ENCODE measurements at regions not wholly inside any gene's neighbourhood (a gene's known extent, or its start where the extent isn't known, plus 50 kb on each side); places are given as distances from the start of the nearest gene placed in this dataset.

DNA sequence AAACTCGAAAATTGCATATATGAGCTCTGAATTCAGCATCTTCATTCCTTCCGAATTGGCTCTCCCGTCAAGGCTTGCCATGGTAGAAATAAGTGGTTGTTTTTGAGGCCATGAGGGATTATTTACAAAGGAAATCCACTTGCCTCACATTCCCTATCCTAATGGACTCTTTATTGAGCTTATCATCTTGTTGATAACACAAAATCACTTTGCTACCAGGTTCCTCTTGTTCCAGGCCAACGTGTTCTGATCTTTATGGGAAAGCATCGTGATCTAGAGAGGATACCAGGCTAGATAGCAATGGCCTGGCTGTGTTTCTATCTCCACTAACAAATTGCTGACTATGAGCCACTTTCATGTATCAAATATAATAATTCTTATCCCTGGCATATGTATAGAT is 811.7 kb downstream of the TLR4 start:
- TF ChIP-seq, protein P1, sequence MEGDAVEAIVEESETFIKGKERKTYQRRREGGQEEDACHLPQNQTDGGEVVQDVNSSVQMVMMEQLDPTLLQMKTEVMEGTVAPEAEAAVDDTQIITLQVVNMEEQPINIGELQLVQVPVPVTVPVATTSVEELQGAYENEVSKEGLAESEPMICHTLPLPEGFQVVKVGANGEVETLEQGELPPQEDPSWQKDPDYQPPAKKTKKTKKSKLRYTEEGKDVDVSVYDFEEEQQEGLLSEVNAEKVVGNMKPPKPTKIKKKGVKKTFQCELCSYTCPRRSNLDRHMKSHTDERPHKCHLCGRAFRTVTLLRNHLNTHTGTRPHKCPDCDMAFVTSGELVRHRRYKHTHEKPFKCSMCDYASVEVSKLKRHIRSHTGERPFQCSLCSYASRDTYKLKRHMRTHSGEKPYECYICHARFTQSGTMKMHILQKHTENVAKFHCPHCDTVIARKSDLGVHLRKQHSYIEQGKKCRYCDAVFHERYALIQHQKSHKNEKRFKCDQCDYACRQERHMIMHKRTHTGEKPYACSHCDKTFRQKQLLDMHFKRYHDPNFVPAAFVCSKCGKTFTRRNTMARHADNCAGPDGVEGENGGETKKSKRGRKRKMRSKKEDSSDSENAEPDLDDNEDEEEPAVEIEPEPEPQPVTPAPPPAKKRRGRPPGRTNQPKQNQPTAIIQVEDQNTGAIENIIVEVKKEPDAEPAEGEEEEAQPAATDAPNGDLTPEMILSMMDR (IDR thresholded peaks at IDR 0.05), result no peak
- TF ChIP-seq POLR2A (IDR thresholded peaks at IDR 0.05), result no peak
